ENCODE measurements at regions not wholly inside any gene's neighbourhood (a gene's known extent, or its start where the extent isn't known, plus 50 kb on each side); places are given as distances from the start of the nearest gene placed in this dataset.

DNA sequence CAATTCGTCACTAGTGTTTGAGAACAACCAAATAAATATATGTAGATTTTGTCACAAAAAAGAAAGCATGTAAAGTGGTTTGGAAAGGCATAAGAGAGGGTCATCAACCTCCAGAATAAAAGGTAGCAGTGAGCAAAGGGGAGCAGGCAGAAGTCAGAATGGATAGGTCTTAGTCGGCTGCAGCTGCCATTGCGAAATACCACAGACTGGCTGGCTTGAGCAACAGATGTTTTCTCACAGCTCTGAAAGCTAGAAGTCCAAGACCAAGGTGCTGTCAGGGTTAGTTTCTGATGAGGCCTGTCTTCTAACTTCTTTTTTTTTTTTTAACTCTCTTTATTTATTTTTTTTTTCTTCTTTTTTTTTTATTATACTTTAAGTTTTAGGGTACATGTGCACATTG lies 208.1 kb upstream of the PIK3R1 start:
- TF ChIP-seq, protein P1, sequence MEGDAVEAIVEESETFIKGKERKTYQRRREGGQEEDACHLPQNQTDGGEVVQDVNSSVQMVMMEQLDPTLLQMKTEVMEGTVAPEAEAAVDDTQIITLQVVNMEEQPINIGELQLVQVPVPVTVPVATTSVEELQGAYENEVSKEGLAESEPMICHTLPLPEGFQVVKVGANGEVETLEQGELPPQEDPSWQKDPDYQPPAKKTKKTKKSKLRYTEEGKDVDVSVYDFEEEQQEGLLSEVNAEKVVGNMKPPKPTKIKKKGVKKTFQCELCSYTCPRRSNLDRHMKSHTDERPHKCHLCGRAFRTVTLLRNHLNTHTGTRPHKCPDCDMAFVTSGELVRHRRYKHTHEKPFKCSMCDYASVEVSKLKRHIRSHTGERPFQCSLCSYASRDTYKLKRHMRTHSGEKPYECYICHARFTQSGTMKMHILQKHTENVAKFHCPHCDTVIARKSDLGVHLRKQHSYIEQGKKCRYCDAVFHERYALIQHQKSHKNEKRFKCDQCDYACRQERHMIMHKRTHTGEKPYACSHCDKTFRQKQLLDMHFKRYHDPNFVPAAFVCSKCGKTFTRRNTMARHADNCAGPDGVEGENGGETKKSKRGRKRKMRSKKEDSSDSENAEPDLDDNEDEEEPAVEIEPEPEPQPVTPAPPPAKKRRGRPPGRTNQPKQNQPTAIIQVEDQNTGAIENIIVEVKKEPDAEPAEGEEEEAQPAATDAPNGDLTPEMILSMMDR (IDR thresholded peaks at IDR 0.05; ENCODE audit: insufficient read depth, low read depth, low read length) = no peak
- DNase-seq (ENCODE audit: low read depth) = peak; percentile 72
- no peak overlapping the region for H3K4me3 ChIP-seq (ENCODE audit: low read depth, low read length)

DNA sequence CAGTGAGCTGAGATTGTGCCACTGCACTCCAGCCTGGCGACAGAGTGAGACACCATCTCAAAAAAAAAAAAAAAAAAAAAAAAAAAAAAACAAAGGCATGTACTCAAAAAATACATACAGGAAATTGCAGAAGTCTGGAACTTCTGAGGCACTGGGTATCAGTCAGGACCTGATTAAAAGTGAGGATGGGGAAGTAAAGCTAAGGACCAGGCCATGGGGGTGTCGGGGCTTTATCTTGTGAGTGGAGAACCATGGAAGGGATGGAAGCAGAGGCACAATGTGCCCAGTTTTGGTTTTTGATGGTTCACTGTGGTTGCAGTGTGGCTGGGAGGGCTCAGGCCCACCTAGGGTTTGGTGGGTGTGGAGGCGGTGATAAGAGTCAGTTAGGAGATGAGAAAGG lies 212.7 kb upstream of the PIK3R1 start:
- TF ChIP-seq, protein P1 (IDR thresholded peaks at IDR 0.05; ENCODE audit: insufficient read depth, low read depth, low read length) = no peak
- H3K4me3 ChIP-seq (ENCODE audit: low read depth, low read length) = no peak overlapping the region
- DNase-seq (ENCODE audit: low read depth) = no peak

DNA sequence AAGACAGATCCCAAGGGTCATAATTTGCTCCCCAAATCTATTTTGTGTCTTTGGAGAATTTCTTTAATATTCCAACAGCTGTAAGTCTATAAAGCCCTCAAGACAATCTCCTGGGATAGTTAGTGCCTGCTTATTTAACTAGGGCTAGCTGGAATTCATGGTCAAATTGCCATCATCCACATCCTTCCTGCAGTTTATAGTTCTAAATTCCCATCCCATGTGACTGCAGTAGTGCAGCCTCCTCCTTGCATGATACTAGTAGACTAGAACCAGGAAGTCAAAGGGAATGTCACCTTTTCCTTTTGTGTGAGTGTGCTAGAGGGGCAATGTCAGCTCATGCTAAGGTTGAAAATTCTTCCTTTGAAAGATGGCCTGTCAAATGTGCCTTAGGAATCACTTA lies 214.8 kb upstream of the PIK3R1 start:
- H3K4me3 ChIP-seq (ENCODE audit: low read depth, low read length) = no peak overlapping the region
- DNase-seq (ENCODE audit: low read depth) = no peak
- TF ChIP-seq, protein P1 (IDR thresholded peaks at IDR 0.05; ENCODE audit: insufficient read depth, low read depth, low read length) = no peak

DNA sequence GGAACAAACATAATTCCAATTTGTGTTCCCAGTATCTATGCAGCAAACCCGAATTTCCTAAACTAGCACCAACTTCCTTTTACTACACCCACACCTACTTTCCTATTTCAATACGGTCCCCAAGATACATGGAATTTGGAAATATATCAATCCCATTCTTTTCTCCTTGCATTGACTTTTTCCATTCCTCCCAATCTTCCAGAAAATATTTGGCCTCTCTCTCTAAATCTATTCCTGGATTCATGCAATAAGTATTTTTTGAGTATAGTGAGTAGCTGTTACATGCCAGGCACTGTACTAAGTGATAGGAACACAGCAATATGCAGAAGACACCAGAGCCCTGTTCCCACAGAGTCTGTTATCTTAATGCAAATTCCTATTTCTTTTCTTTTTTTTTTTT lies 216.2 kb upstream of the PIK3R1 start:
- TF ChIP-seq, protein P1 (IDR thresholded peaks at IDR 0.05; ENCODE audit: insufficient read depth, low read depth, low read length) = no peak
- DNase-seq (ENCODE audit: low read depth) = no peak
- no peak overlapping the region for H3K4me3 ChIP-seq (ENCODE audit: low read depth, low read length)

DNA sequence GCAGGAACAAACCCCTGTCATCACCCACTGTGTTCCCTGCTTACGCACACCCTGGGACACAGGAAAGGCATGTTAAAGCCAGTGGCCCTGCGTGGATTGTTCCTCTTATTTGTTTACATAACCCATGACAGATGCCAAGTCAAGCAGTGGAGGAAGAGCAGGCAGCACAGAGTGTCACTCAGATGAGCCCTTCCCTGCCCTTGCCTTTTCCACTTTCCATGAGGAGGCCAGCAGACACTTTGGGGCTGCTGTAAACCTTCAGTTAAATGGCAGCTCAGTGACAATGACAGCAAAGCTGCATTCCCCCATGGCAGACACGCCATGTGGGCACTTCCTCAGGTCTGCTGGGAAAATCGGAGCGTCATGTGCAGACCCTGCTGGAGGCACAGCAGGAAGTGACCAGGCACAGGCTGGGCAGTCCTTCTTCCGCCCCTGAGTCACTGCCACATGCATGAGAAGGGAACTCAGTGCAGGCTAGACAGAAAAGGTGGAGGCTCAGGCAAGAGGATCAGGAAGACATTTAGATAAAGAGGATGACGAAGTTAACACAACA lies 216.8 kb upstream of the PIK3R1 start:
- TF ChIP-seq, protein P1 (IDR thresholded peaks at IDR 0.05; ENCODE audit: insufficient read depth, low read depth, low read length) = no peak
- no peak for DNase-seq (ENCODE audit: low read depth)
- H3K4me3 ChIP-seq (ENCODE audit: low read depth, low read length) = no peak overlapping the region

DNA sequence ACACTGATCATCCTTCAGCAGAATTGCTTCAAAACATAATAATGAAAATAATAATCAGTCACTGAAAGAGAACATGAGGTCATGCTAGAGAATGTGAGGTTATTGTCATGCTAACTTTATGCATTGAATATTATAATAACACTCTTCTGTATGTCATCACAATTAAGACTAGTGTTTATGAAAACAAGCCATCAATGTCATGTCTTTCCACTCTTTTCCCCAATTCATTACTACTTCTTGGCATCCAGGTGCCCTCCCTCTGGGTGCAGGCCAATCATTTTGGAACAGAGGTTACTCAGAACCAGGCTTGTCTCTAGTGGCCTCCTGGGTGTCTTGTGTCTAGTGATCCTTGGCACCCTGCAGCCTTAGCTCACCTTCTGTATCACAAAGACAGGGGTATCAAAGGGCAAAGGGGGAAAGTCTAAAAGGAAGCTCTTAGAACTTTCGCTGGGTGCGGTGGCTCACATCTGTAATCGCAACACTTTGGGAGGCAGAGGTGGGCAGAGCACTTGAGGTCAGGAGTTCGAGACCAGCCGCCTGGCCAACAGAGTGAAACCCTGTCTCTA lies 217.6 kb upstream of the PIK3R1 start:
- TF ChIP-seq, protein P1 (IDR thresholded peaks at IDR 0.05; ENCODE audit: insufficient read depth, low read depth, low read length) = no peak
- DNase-seq (ENCODE audit: low read depth) = no peak
- no peak overlapping the region for H3K4me3 ChIP-seq (ENCODE audit: low read depth, low read length)

DNA sequence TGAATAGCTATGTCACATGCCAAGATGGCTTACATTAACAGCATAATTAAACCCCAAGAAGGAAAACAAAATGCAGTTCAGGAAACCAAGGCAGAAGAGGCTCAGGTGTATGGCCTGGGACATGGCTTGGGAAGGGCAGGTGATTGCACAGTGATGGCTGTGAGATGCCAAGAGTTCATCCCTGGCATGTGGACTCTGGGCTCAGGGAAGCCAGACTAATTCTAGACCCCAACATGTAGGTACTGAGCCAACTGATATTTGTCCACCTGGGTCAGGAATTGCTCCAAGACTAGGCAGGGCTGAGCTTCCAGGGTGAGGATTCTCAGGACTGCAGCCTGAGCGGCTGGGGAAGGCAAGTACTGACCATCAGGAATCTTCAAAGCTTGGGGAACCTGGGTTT lies 218.4 kb upstream of the PIK3R1 start:
- H3K4me3 ChIP-seq (ENCODE audit: low read depth, low read length) = no peak overlapping the region
- DNase-seq (ENCODE audit: low read depth) = no peak

More for the DNA sequence above, 218.4 kb upstream of the PIK3R1 start:
- TF ChIP-seq, protein P1 (IDR thresholded peaks at IDR 0.05; ENCODE audit: insufficient read depth, low read depth, low read length) = no peak
